DOHH2 (cell line): ENCODE measurements at regions not wholly inside any gene's neighbourhood (a gene's known extent, or its start where the extent isn't known, plus 50 kb on each side); places are given as distances from the start of the nearest gene placed in this dataset.

ENCODE experiments used
- H3F3A ChIP-seq: fragments of 200-600 bp; sonication (generic), shearing (Covaris generic); 2 replicates; pipeline ENCODE4 v1.6.0; 2016; ENCODE audit warnings: antibody characterized with exemption, mild to moderate bottlenecking; ENCODE audit not compliant: control insufficient read depth, insufficient read depth
- H3K27ac ChIP-seq: fragments of 200-600 bp; sonication (generic); 2 replicates; pipeline ENCODE4 v1.5.1; 2014; ENCODE audit warnings: low read depth, mild to moderate bottlenecking, low read length, moderate library complexity
- H3K27me3 ChIP-seq: fragments of 200-600 bp; sonication (generic); 2 replicates; pipeline ENCODE4 v1.6.1; 2014; ENCODE audit warnings: mild to moderate bottlenecking, low read length, mixed read lengths; ENCODE audit not compliant: control insufficient read depth
- H3K36me3 ChIP-seq: fragments of 200-600 bp; sonication (generic); 2 replicates; pipeline ENCODE4 v1.6.1; 2014; ENCODE audit warnings: mild to moderate bottlenecking, low read length, moderate library complexity, mixed read lengths; ENCODE audit not compliant: control insufficient read depth
- H3K4me1 ChIP-seq: fragments of 200-600 bp; sonication (generic); 2 replicates; pipeline ENCODE4 v1.6.1; 2014; ENCODE audit warnings: mild to moderate bottlenecking, low read length, mixed read lengths; ENCODE audit not compliant: control insufficient read depth
- H3K4me2 ChIP-seq: fragments of 200-600 bp; sonication (generic); 2 replicates; pipeline ENCODE4 v1.6.0; 2014; ENCODE audit warnings: mild to moderate bottlenecking, low read length, moderate library complexity
- H3K4me3 ChIP-seq: fragments of 200-600 bp; sonication (generic); 2 replicates; pipeline ENCODE4 v1.5.1; 2014; ENCODE audit warnings: mild to moderate bottlenecking, low read length, mixed read lengths
- H3K79me2 ChIP-seq: fragments of 200-600 bp; sonication (generic); 2 replicates; pipeline ENCODE4 v1.6.1; 2014; ENCODE audit warnings: mild to moderate bottlenecking, low read length, mixed read lengths; ENCODE audit not compliant: control insufficient read depth
- H3K9me2 ChIP-seq: fragments of 200-600 bp; sonication (generic); replicated peaks from 2 replicates; pipeline ENCODE4 v1.6.1; 2014; ENCODE audit warnings: mild to moderate bottlenecking, low read length, mixed read lengths; ENCODE audit not compliant: control insufficient read depth
- H3K9me3 ChIP-seq: fragments of 200-600 bp; sonication (generic); 2 replicates; pipeline ENCODE4 v1.6.1; 2014; ENCODE audit warnings: antibody characterized with exemption, low read length, mixed read lengths; ENCODE audit not compliant: control insufficient read depth, insufficient read depth
- H4K20me1 ChIP-seq: fragments of 200-600 bp; sonication (generic); 2 replicates; pipeline ENCODE4 v1.6.0; 2014; ENCODE audit warnings: low read depth, mild to moderate bottlenecking, antibody characterized with exemption, low read length, moderate library complexity; ENCODE audit not compliant: control insufficient read depth, insufficient read depth
- CTCF ChIP-seq: fragments of 200-600 bp; sonication (generic); IDR thresholded peaks from one replicate; pipeline ENCODE4 v1.5.1; 2014; ENCODE audit warnings: antibody characterized with exemption, mild to moderate bottlenecking, low read depth, low read length; ENCODE audit not compliant: poor library complexity, severe bottlenecking
- EZH2phosphoT487 ChIP-seq: fragments of 200-600 bp; sonication (generic); IDR thresholded peaks from 2 replicates; pipeline ENCODE4 v1.6.1; 2017; ENCODE audit warnings: borderline replicate concordance, mild to moderate bottlenecking, antibody characterized with exemption, low read length, moderate library complexity, mixed read lengths

GRCh38 chr7:28290496-28290895 lies 109.9 kb upstream of the JAZF1 start:
- peaks cover 14% of the 10 kb centered on the region for H3K4me1 ChIP-seq
- no peaks in the 10 kb centered on the region for H3F3A ChIP-seq
- H3K79me2 ChIP-seq, result no peaks in the 10 kb centered on the region
- H3K4me2 ChIP-seq, result no peak overlapping the region
- H3K9me2 ChIP-seq, result no peaks in the 10 kb centered on the region
- no peaks in the 10 kb centered on the region for H3K36me3 ChIP-seq
- TF ChIP-seq EZH2phosphoT487 (no peak), CTCF (no peak)
- no peak overlapping the region for H3K27ac ChIP-seq
- H3K9me3 ChIP-seq, result no peaks in the 10 kb centered on the region
- H4K20me1 ChIP-seq, result no peaks in the 10 kb centered on the region
- H3K4me3 ChIP-seq, result no peak overlapping the region
- no peaks in the 10 kb centered on the region for H3K27me3 ChIP-seq

GRCh38 chr7:28291559-28291958 lies 111.0 kb upstream of the JAZF1 start:
- no peaks in the 10 kb centered on the region for H3F3A ChIP-seq
- no peaks in the 10 kb centered on the region for H3K9me2 ChIP-seq
- H3K4me2 ChIP-seq, result no peak overlapping the region
- peaks cover 14% of the 10 kb centered on the region for H3K4me1 ChIP-seq
- H3K36me3 ChIP-seq, result no peaks in the 10 kb centered on the region
- H4K20me1 ChIP-seq, result no peaks in the 10 kb centered on the region
- no peak overlapping the region for H3K4me3 ChIP-seq
- H3K9me3 ChIP-seq, result no peaks in the 10 kb centered on the region
- no peak overlapping the region for H3K27ac ChIP-seq
- no peak for TF ChIP-seq CTCF
- no peaks in the 10 kb centered on the region for H3K79me2 ChIP-seq
- no peaks in the 10 kb centered on the region for H3K27me3 ChIP-seq

- Histone ChIP-seq H3K4me3 (no peak overlapping the region), H3K27me3 (no peaks in the 10 kb centered on the region), H4K20me1 (no peaks in the 10 kb centered on the region), H3F3A (peaks cover 3% of the 10 kb centered on the region; the same call in 1 of the 2 replicates), H3K79me2 (no peaks in the 10 kb centered on the region), H3K9me3 (no peaks in the 10 kb centered on the region), H3K9me2 (no peaks in the 10 kb centered on the region), H3K36me3 (no peaks in the 10 kb centered on the region), H3K27ac (no peak overlapping the region), H3K4me2 (no peak overlapping the region), H3K4me1 (peaks cover 28% of the 10 kb centered on the region)
- TF ChIP-seq CTCF (no peak), EZH2phosphoT487 (no peak)
Observed at GRCh38 chr7:28292834-28293526, 112.4 kb upstream of the JAZF1 start.
